Neural cell (in vitro differentiated cells): ENCODE measurements at regions not wholly inside any gene's neighbourhood (a gene's known extent, or its start where the extent isn't known, plus 50 kb on each side); places are given as distances from the start of the nearest gene placed in this dataset.

Experiments used
- H2AFZ ChIP-seq: fragments of 200-600, 300-800 bp; sonication (generic), shearing (Covaris generic); 2 replicates; pipeline ENCODE4 v1.6.0; 2014; ENCODE audit warnings: low read depth, mild to moderate bottlenecking, antibody characterized with exemption, low read length, moderate library complexity
- H3F3A ChIP-seq: fragments of 200-600 bp; shearing (Covaris generic); 2 replicates; pipeline ENCODE4 v1.6.1; 2016; ENCODE audit warnings: mild to moderate bottlenecking, moderate library complexity, mixed read lengths, antibody characterized with exemption, low read length; ENCODE audit not compliant: insufficient read depth, poor library complexity, severe bottlenecking
- H3K27ac ChIP-seq: fragments of 200-600, 300-800 bp; sonication (generic), shearing (Covaris generic); 2 replicates; pipeline ENCODE4 v1.5.1; 2014; ENCODE audit warnings: mild to moderate bottlenecking, low read length, moderate library complexity
- H3K27me3 ChIP-seq: fragments of 300-800, 200-600 bp; sonication (generic), shearing (Covaris generic); 2 replicates; pipeline ENCODE4 v1.6.0; 2014; ENCODE audit warnings: mild to moderate bottlenecking, low read depth, low read length, moderate library complexity; ENCODE audit not compliant: insufficient read depth
- H3K36me3 ChIP-seq: fragments of 300-800, 200-600 bp; sonication (generic), shearing (Covaris generic); 2 replicates; pipeline ENCODE4 v1.5.1; 2014; ENCODE audit warnings: mild to moderate bottlenecking, antibody characterized with exemption, low read length, moderate library complexity; ENCODE audit not compliant: insufficient read depth
- H3K4me2 ChIP-seq: fragments of 300-800, 200-600 bp; sonication (generic), shearing (Covaris generic); 2 replicates; pipeline ENCODE4 v1.6.0; 2014; ENCODE audit warnings: mild to moderate bottlenecking, low read length
- H3K4me3 ChIP-seq: fragments of 300-800, 200-600 bp; sonication (generic), shearing (Covaris generic); 2 replicates; pipeline ENCODE4 v1.5.1; 2014; ENCODE audit warnings: mild to moderate bottlenecking, low read length, moderate library complexity
- H3K79me2 ChIP-seq: fragments of 200-600 bp; shearing (Covaris generic); replicated peaks from 2 replicates; pipeline ENCODE4 v1.6.0; 2014; ENCODE audit warnings: mild to moderate bottlenecking, low read length, moderate library complexity; ENCODE audit not compliant: insufficient read depth
- H3K9ac ChIP-seq: fragments of 300-800, 200-600 bp; sonication (generic), shearing (Covaris generic); 2 replicates; pipeline ENCODE4 v1.6.1; 2016; ENCODE audit warnings: mild to moderate bottlenecking, low read length, mixed read lengths
- H3K9me2 ChIP-seq: fragments of 200-600 bp; shearing (Covaris generic); 2 replicates; pipeline ENCODE4 v1.6.1; 2016; ENCODE audit warnings: mild to moderate bottlenecking, low read length, mixed read lengths; ENCODE audit not compliant: insufficient read depth
- H3K9me3 ChIP-seq: fragments of 200-600, 300-800 bp; sonication (generic), shearing (Covaris generic); 2 replicates; pipeline ENCODE4 v1.6.1; 2016; ENCODE audit warnings: mild to moderate bottlenecking, mixed run types, low read length, moderate library complexity, mixed read lengths
- H4K20me1 ChIP-seq: fragments of 200-600 bp; shearing (Covaris generic); 2 replicates; pipeline ENCODE4 v1.6.1; 2016; ENCODE audit warnings: mild to moderate bottlenecking, mixed run types; ENCODE audit not compliant: insufficient read depth
- EP300 ChIP-seq: fragments of 450-650 bp; conservative IDR thresholded peaks from 2 replicates; pipeline ENCODE4 v1.6.1; 2014; ENCODE audit warnings: antibody characterized with exemption, mild to moderate bottlenecking, moderate library complexity; ENCODE audit not compliant: poor library complexity, severe bottlenecking
- EZH2 ChIP-seq: fragments of 200-600, 300-800 bp; shearing (Covaris generic), sonication (generic); IDR thresholded peaks from 2 replicates; pipeline ENCODE4 v1.6.1; 2014; ENCODE audit warnings: antibody characterized with exemption, low read length, borderline replicate concordance, mild to moderate bottlenecking; ENCODE audit not compliant: insufficient read depth, poor library complexity, severe bottlenecking
- MXI1 ChIP-seq: fragments of 450-650 bp; conservative IDR thresholded peaks from 2 replicates; pipeline ENCODE4 v1.6.1; 2014; ENCODE audit warnings: antibody characterized with exemption, mild to moderate bottlenecking; ENCODE audit not compliant: poor library complexity, severe bottlenecking
- POLR2AphosphoS5 ChIP-seq: IDR thresholded peaks from 2 replicates; pipeline ENCODE4 v1.6.1; 2012
- RAD21 ChIP-seq: fragments of 450-650 bp; conservative IDR thresholded peaks from 2 replicates; pipeline ENCODE4 v1.6.1; 2014; ENCODE audit warnings: antibody characterized with exemption, mild to moderate bottlenecking, moderate library complexity
- SMC3 ChIP-seq: fragments of 450-650 bp; conservative IDR thresholded peaks from 2 replicates; pipeline ENCODE4 v1.6.1; 2014; ENCODE audit warnings: antibody characterized with exemption, mild to moderate bottlenecking, moderate library complexity; ENCODE audit not compliant: poor library complexity
- TAF1 ChIP-seq: IDR thresholded peaks from 2 replicates; pipeline ENCODE4 v1.6.1; 2012; ENCODE audit warnings: low read depth
- TF ChIP-seq, protein P1 (sequence below): IDR thresholded peaks from 2 replicates; pipeline ENCODE4 v1.6.1; 2012; ENCODE audit warnings: borderline replicate concordance
- TF ChIP-seq, protein P2 (sequence below): fragments of 450-650 bp; IDR thresholded peaks from 2 replicates; pipeline ENCODE4 v1.5.1; 2014; ENCODE audit warnings: antibody characterized with exemption, mild to moderate bottlenecking, moderate library complexity; ENCODE audit not compliant: poor library complexity, severe bottlenecking

DNA sequence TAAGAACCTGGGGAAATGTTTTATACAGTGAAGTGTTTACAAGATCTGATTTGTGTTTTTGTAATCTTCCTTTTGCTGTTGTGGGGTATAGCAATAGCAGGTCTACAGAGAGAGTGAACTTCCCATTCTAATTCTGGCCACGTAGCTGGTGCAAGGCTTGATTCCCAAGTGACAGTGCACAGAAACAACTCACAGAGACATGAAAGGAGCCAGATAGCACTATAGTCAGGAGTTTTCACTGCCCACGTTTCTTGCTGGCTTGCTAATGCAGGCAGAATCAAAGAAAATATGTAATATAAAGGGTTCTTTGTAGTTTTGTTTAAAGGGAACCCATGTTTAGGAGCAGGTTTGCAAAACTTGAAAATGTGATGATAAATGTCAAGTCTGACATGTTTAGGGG, 170.9 kb upstream of the IVNS1ABP start:
- no peak overlapping the region for H3K9ac ChIP-seq
- H3F3A ChIP-seq: no peaks in the 10 kb centered on the region
- no peak overlapping the region for H3K4me3 ChIP-seq
- no peak overlapping the region for H3K27ac ChIP-seq
- TF ChIP-seq EZH2 (no peak), POLR2AphosphoS5 (no peak), MXI1 (no peak), RAD21 (no peak), EP300 (no peak), TAF1 (no peak), SMC3 (no peak)
- TF ChIP-seq, protein P1, sequence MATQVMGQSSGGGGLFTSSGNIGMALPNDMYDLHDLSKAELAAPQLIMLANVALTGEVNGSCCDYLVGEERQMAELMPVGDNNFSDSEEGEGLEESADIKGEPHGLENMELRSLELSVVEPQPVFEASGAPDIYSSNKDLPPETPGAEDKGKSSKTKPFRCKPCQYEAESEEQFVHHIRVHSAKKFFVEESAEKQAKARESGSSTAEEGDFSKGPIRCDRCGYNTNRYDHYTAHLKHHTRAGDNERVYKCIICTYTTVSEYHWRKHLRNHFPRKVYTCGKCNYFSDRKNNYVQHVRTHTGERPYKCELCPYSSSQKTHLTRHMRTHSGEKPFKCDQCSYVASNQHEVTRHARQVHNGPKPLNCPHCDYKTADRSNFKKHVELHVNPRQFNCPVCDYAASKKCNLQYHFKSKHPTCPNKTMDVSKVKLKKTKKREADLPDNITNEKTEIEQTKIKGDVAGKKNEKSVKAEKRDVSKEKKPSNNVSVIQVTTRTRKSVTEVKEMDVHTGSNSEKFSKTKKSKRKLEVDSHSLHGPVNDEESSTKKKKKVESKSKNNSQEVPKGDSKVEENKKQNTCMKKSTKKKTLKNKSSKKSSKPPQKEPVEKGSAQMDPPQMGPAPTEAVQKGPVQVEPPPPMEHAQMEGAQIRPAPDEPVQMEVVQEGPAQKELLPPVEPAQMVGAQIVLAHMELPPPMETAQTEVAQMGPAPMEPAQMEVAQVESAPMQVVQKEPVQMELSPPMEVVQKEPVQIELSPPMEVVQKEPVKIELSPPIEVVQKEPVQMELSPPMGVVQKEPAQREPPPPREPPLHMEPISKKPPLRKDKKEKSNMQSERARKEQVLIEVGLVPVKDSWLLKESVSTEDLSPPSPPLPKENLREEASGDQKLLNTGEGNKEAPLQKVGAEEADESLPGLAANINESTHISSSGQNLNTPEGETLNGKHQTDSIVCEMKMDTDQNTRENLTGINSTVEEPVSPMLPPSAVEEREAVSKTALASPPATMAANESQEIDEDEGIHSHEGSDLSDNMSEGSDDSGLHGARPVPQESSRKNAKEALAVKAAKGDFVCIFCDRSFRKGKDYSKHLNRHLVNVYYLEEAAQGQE: no peak
- TF ChIP-seq, protein P2, sequence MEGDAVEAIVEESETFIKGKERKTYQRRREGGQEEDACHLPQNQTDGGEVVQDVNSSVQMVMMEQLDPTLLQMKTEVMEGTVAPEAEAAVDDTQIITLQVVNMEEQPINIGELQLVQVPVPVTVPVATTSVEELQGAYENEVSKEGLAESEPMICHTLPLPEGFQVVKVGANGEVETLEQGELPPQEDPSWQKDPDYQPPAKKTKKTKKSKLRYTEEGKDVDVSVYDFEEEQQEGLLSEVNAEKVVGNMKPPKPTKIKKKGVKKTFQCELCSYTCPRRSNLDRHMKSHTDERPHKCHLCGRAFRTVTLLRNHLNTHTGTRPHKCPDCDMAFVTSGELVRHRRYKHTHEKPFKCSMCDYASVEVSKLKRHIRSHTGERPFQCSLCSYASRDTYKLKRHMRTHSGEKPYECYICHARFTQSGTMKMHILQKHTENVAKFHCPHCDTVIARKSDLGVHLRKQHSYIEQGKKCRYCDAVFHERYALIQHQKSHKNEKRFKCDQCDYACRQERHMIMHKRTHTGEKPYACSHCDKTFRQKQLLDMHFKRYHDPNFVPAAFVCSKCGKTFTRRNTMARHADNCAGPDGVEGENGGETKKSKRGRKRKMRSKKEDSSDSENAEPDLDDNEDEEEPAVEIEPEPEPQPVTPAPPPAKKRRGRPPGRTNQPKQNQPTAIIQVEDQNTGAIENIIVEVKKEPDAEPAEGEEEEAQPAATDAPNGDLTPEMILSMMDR: no peak
- no peaks in the 10 kb centered on the region for H3K9me3 ChIP-seq
- no peaks in the 10 kb centered on the region for H3K27me3 ChIP-seq
- H3K79me2 ChIP-seq: no peaks in the 10 kb centered on the region
- H2AFZ ChIP-seq: no peak overlapping the region
- H3K36me3 ChIP-seq: no peaks in the 10 kb centered on the region
- no peaks in the 10 kb centered on the region for H4K20me1 ChIP-seq
- no peaks in the 10 kb centered on the region for H3K9me2 ChIP-seq
- H3K4me2 ChIP-seq: no peak overlapping the region

DNA sequence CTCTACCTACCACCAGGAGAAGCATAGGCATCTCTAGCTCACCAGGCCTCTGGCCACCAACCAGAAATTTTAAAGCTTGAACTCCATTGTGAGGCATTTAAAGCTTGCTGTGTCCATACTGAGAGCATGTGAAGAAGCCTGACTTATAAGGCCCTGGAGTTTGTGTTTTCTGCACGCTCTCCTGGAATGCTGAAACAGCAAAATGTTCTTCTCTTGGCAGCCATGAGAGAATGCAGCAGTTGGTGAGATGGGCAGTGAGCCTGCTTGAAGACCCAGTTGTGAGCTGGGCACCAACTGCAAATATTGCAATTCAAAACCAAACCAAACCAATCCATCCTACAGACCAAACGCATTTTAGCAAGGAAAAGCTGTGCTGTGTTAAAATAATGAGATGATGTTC, 170.0 kb upstream of the IVNS1ABP start:
- Histone ChIP-seq H2AFZ (no peak overlapping the region), H4K20me1 (no peaks in the 10 kb centered on the region), H3K9me3 (no peaks in the 10 kb centered on the region)

More for the DNA sequence above, 170.0 kb upstream of the IVNS1ABP start:
- Histone ChIP-seq H3K36me3 (no peaks in the 10 kb centered on the region), H3K9me2 (no peaks in the 10 kb centered on the region), H3F3A (no peaks in the 10 kb centered on the region), H3K4me2 (no peak overlapping the region), H3K9ac (no peak overlapping the region), H3K79me2 (no peaks in the 10 kb centered on the region), H3K4me3 (no peak overlapping the region), H3K27me3 (no peaks in the 10 kb centered on the region), H3K27ac (no peak overlapping the region)
- TF ChIP-seq, protein P1: no peak
- TF ChIP-seq, protein P2: no peak
- no peak for TF ChIP-seq POLR2AphosphoS5
- no peak for TF ChIP-seq EP300
- no peak for TF ChIP-seq TAF1
- TF ChIP-seq EZH2: no peak
